H9 (cell line): ENCODE measurements at regions not wholly inside any gene's neighbourhood (a gene's known extent, or its start where the extent isn't known, plus 50 kb on each side); places are given as distances from the start of the nearest gene placed in this dataset.

Experiments
- DNase-seq: peaks from one replicate; pipeline ENCODE4 v3.0.0-alpha.2; 2017
- H2AFZ ChIP-seq: one replicate; pipeline ENCODE4 v1.6.1; 2013; ENCODE audit warnings: mild to moderate bottlenecking, low read length, control low read depth, moderate library complexity
- H2AK5ac ChIP-seq: 2 replicates; pipeline ENCODE4 v1.6.1; 2013; ENCODE audit warnings: low read length, control low read depth, mixed read lengths; ENCODE audit not compliant: insufficient read length
- H2BK120ac ChIP-seq: one replicate; pipeline ENCODE4 v1.6.1; 2013; ENCODE audit warnings: low read depth, mild to moderate bottlenecking, low read length, control low read depth, inconsistent platforms; ENCODE audit not compliant: poor library complexity, severe bottlenecking
- H2BK12ac ChIP-seq: 2 replicates; pipeline ENCODE4 v1.6.1; 2013; ENCODE audit warnings: low read length, control low read depth, mixed read lengths, low read depth; ENCODE audit not compliant: insufficient read length
- H2BK15ac ChIP-seq: 2 replicates; pipeline ENCODE4 v1.6.1; 2013; ENCODE audit warnings: low read depth, low read length, control low read depth
- H2BK20ac ChIP-seq: one replicate; pipeline ENCODE4 v1.6.1; 2013; ENCODE audit warnings: low read depth, mild to moderate bottlenecking, low read length, control low read depth, inconsistent platforms; ENCODE audit not compliant: poor library complexity, severe bottlenecking
- H2BK5ac ChIP-seq: 2 replicates; pipeline ENCODE4 v1.6.1; 2013; ENCODE audit warnings: low read length, control low read depth, mixed read lengths; ENCODE audit not compliant: insufficient read length
- H3K14ac ChIP-seq: 2 replicates; pipeline ENCODE4 v1.6.1; 2013; ENCODE audit warnings: low read length, control low read depth; ENCODE audit not compliant: insufficient read depth
- H3K18ac ChIP-seq: 2 replicates; pipeline ENCODE4 v1.6.1; 2013; ENCODE audit warnings: low read depth, mild to moderate bottlenecking, mixed read lengths, low read length, control low read depth; ENCODE audit not compliant: insufficient read length
- H3K23ac ChIP-seq: 2 replicates; pipeline ENCODE4 v1.6.1; 2013; ENCODE audit warnings: low read length, control low read depth, mixed read lengths, low read depth; ENCODE audit not compliant: insufficient read length
- H3K23me2 ChIP-seq: 2 replicates; pipeline ENCODE4 v1.6.1; 2013; ENCODE audit warnings: low read depth, mild to moderate bottlenecking, mixed read lengths, low read length, control low read depth; ENCODE audit not compliant: insufficient read length, poor library complexity, severe bottlenecking
- H3K27ac ChIP-seq: 2 replicates; pipeline ENCODE4 v1.5.1; 2013; ENCODE audit warnings: low read length, control low read depth, mixed read lengths, low read depth; ENCODE audit not compliant: insufficient read length
- H3K27me3 ChIP-seq: 2 replicates; pipeline ENCODE4 v1.6.1; 2013; ENCODE audit warnings: low read length, control low read depth, inconsistent platforms; ENCODE audit not compliant: insufficient read depth
- H3K4ac ChIP-seq: 2 replicates; pipeline ENCODE4 v1.6.1; 2013; ENCODE audit warnings: low read depth, mild to moderate bottlenecking, control low read depth, inconsistent platforms, low read length, moderate library complexity
- H3K4me1 ChIP-seq: 2 replicates; pipeline ENCODE4 v1.6.1; 2013; ENCODE audit warnings: low read length, control low read depth, inconsistent platforms; ENCODE audit not compliant: insufficient read depth
- H3K4me2 ChIP-seq: 2 replicates; pipeline ENCODE4 v1.6.1; 2013; ENCODE audit warnings: low read length, control low read depth, mixed read lengths; ENCODE audit not compliant: insufficient read length, insufficient read depth
- H3K56ac ChIP-seq: 2 replicates; pipeline ENCODE4 v1.6.1; 2013; ENCODE audit warnings: low read depth, mild to moderate bottlenecking, mixed read lengths, low read length, control low read depth; ENCODE audit not compliant: insufficient read length
- H3K79me1 ChIP-seq: 2 replicates; pipeline ENCODE4 v1.6.1; 2013; ENCODE audit warnings: low read depth, mild to moderate bottlenecking, moderate library complexity, low read length, control low read depth, inconsistent platforms; ENCODE audit not compliant: insufficient read depth, poor library complexity, severe bottlenecking
- H3K79me2 ChIP-seq: 2 replicates; pipeline ENCODE4 v1.6.1; 2013; ENCODE audit warnings: low read length, control low read depth, inconsistent platforms; ENCODE audit not compliant: insufficient read depth
- H3K9ac ChIP-seq: 2 replicates; pipeline ENCODE4 v1.6.1; 2013; ENCODE audit warnings: low read length, control low read depth, mixed read lengths; ENCODE audit not compliant: insufficient read length; ENCODE audit errors: extremely low read depth
- H3K9me3 ChIP-seq: one replicate; pipeline ENCODE4 v1.6.1; 2013; ENCODE audit warnings: low read depth, low read length, inconsistent platforms; ENCODE audit not compliant: control insufficient read depth
- H3T11ph ChIP-seq: one replicate; pipeline ENCODE4 v1.6.1; 2013; ENCODE audit warnings: mild to moderate bottlenecking, low read length, control low read depth, inconsistent platforms
- H4K20me1 ChIP-seq: one replicate; pipeline ENCODE4 v1.6.1; 2013; ENCODE audit not compliant: control insufficient read depth, insufficient read length, insufficient read depth
- H4K5ac ChIP-seq: 2 replicates; pipeline ENCODE4 v1.6.1; 2013; ENCODE audit warnings: low read depth, mild to moderate bottlenecking, mixed read lengths, low read length, control low read depth; ENCODE audit not compliant: insufficient read length
- H4K8ac ChIP-seq: replicated peaks from 2 replicates; pipeline ENCODE4 v1.6.1; 2013; ENCODE audit warnings: low read length, control low read depth, mixed read lengths, low read depth; ENCODE audit not compliant: insufficient read length
- H4K91ac ChIP-seq: 2 replicates; pipeline ENCODE4 v1.6.1; 2013; ENCODE audit warnings: low read depth, mild to moderate bottlenecking, moderate library complexity, mixed read lengths, low read length, control low read depth; ENCODE audit not compliant: insufficient read length
- H3K27ac Mint-ChIP-seq, 3 experiments: 2 replicates in 2 of 3; 3 replicates in 1 of 3; pipeline ENCODE4 v1.8.0; 2020 to 2021; ENCODE audit warnings: mixed read lengths in 3 of 3, mild to moderate bottlenecking in 1 of 3, moderate library complexity in 1 of 3
- H3K27me3 Mint-ChIP-seq: 2 replicates; pipeline ENCODE4 v1.8.0; 2021; ENCODE audit warnings: low read depth, mild to moderate bottlenecking, moderate library complexity, mixed read lengths
- H3K36me3 Mint-ChIP-seq, 3 experiments: 2 replicates in 2 of 3; 3 replicates in 1 of 3; pipeline ENCODE4 v1.8.0; 2020 to 2021; ENCODE audit warnings: low read depth in 3 of 3, mixed read lengths in 3 of 3; ENCODE audit not compliant: insufficient read depth in 1 of 3
- H3K4me1 Mint-ChIP-seq, 2 experiments: 2 replicates each; pipeline ENCODE4 v1.8.0; 2020; ENCODE audit warnings: mixed read lengths in 2 of 2
- H3K4me3 Mint-ChIP-seq, 2 experiments: 2 replicates in 1 of 2; 3 replicates in 1 of 2; pipeline ENCODE4 v1.8.0; 2020 to 2021; ENCODE audit warnings: mild to moderate bottlenecking in 2 of 2, mixed read lengths in 2 of 2, moderate library complexity in 1 of 2
- H3K9me3 Mint-ChIP-seq, 2 experiments: 2 replicates in 1 of 2; 3 replicates in 1 of 2; pipeline ENCODE4 v1.8.0; 2020; ENCODE audit warnings: mild to moderate bottlenecking in 2 of 2, mixed read lengths in 2 of 2, moderate library complexity in 1 of 2
- WGBS: extraction: QIAGEN DNeasy Blood & Tissue Kit; methylation state at CpG from one replicate; pipeline ENCODE4 v1.1.7; 2013; ENCODE audit warnings: missing lambda C conversion rate, low lambda C conversion rate, mixed read lengths; ENCODE audit not compliant: insufficient read length; ENCODE audit errors: extremely low coverage; 5-methylcytosine and 5-hydroxymethylcytosine counted together
- TF ChIP-seq, protein P1 (sequence below): fragments of 200-600 bp; sonication (generic); conservative IDR thresholded peaks from 3 replicates; pipeline ENCODE4 v1.8.0; 2021; ENCODE audit warnings: antibody characterized with exemption, mild to moderate bottlenecking

GRCh38 chr10:113364227-113364626, 188.6 kb upstream of the HABP2 start:
- no peak for DNase-seq
- no peak overlapping the region for H2BK20ac ChIP-seq
- H3K4me1 Mint-ChIP-seq: peaks cover 6 to 8% of the 10 kb centered on the region in 2 experiments
- no peak overlapping the region for H4K5ac ChIP-seq
- H3K9me3 ChIP-seq: no peaks in the 10 kb centered on the region
- no peak overlapping the region for H2BK12ac ChIP-seq
- no peak overlapping the region for H4K91ac ChIP-seq
- H3K9me3 Mint-ChIP-seq: peaks cover 6 to 8% of the 10 kb centered on the region in 2 experiments; a peak in 2 of 5 replicates
- TF ChIP-seq, protein P1, sequence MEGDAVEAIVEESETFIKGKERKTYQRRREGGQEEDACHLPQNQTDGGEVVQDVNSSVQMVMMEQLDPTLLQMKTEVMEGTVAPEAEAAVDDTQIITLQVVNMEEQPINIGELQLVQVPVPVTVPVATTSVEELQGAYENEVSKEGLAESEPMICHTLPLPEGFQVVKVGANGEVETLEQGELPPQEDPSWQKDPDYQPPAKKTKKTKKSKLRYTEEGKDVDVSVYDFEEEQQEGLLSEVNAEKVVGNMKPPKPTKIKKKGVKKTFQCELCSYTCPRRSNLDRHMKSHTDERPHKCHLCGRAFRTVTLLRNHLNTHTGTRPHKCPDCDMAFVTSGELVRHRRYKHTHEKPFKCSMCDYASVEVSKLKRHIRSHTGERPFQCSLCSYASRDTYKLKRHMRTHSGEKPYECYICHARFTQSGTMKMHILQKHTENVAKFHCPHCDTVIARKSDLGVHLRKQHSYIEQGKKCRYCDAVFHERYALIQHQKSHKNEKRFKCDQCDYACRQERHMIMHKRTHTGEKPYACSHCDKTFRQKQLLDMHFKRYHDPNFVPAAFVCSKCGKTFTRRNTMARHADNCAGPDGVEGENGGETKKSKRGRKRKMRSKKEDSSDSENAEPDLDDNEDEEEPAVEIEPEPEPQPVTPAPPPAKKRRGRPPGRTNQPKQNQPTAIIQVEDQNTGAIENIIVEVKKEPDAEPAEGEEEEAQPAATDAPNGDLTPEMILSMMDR: no peak
- H3K27ac Mint-ChIP-seq: no peak overlapping the region
- H2BK15ac ChIP-seq: no peak overlapping the region
- peaks cover 2% of the 10 kb centered on the region for H3K23me2 ChIP-seq
- H3K4me2 ChIP-seq: no peak overlapping the region
- H3T11ph ChIP-seq: no peak overlapping the region
- H4K8ac ChIP-seq: no peak overlapping the region
- no peak overlapping the region for H2AFZ ChIP-seq
- H2AK5ac ChIP-seq: no peak overlapping the region
- H2BK5ac ChIP-seq: no peak overlapping the region
- H3K27me3 Mint-ChIP-seq: peaks cover 4% of the 10 kb centered on the region
- H3K4me3 Mint-ChIP-seq: no peak overlapping the region
- H3K56ac ChIP-seq: no peak overlapping the region
- peaks cover 0 to 5% (median 4%) of the 10 kb centered on the region in 3 experiments; a peak in 2 of 7 replicates for H3K36me3 Mint-ChIP-seq
- H4K20me1 ChIP-seq: no peaks in the 10 kb centered on the region
- no peak overlapping the region for H3K9ac ChIP-seq
- H3K27me3 ChIP-seq: no peaks in the 10 kb centered on the region
- no peak overlapping the region for H3K27ac ChIP-seq
- no peaks in the 10 kb centered on the region for H3K79me2 ChIP-seq
- no peak overlapping the region for H3K18ac ChIP-seq
- H3K23ac ChIP-seq: no peak overlapping the region
- H2BK120ac ChIP-seq: no peak overlapping the region
- no peak overlapping the region for H3K14ac ChIP-seq
- H3K4me1 ChIP-seq: no peaks in the 10 kb centered on the region
- no CpG with 5 or more reads among the region's 3 CpGs for WGBS
- no peak overlapping the region for H3K4ac ChIP-seq
- H3K79me1 ChIP-seq: no peaks in the 10 kb centered on the region
